AG10803 (cell line): ENCODE measurements at regions not wholly inside any gene's neighbourhood (a gene's known extent, or its start where the extent isn't known, plus 50 kb on each side); places are given as distances from the start of the nearest gene placed in this dataset.

ENCODE experiments used
- DNase-seq: peaks from one replicate; pipeline ENCODE4 v3.0.0; 2010; ENCODE audit warnings: low read depth
- H3K4me3 ChIP-seq: 2 replicates; pipeline ENCODE4 v1.5.1; 2011; ENCODE audit warnings: mild to moderate bottlenecking, low read length, control low read depth
- TF ChIP-seq, protein P1 (sequence below): conservative IDR thresholded peaks from 2 replicates; pipeline ENCODE4 v1.5.1; 2011; ENCODE audit warnings: mild to moderate bottlenecking, low read length, control low read depth, inconsistent platforms

DNA sequence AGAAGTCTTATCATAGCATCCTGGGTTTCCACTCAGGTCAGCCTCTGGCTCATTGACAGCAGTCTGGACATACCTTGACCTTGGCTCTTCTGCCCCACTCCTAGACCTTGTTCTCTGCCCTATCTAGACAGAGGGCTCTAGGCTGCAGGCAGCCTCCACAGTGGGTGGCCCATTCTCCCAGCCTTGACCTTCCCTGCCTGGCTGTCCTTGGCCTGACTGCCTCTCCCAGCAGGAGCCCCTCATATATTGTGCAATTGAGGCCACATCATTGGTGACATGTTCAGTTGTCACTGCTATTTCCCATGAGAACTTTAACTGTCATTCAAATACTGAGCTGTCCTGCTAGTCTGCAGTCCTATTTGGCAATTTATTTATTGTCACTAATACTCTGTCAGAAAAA is 503.4 kb downstream of the PLXNA4 start:
- no peak for DNase-seq
- TF ChIP-seq, protein P1, sequence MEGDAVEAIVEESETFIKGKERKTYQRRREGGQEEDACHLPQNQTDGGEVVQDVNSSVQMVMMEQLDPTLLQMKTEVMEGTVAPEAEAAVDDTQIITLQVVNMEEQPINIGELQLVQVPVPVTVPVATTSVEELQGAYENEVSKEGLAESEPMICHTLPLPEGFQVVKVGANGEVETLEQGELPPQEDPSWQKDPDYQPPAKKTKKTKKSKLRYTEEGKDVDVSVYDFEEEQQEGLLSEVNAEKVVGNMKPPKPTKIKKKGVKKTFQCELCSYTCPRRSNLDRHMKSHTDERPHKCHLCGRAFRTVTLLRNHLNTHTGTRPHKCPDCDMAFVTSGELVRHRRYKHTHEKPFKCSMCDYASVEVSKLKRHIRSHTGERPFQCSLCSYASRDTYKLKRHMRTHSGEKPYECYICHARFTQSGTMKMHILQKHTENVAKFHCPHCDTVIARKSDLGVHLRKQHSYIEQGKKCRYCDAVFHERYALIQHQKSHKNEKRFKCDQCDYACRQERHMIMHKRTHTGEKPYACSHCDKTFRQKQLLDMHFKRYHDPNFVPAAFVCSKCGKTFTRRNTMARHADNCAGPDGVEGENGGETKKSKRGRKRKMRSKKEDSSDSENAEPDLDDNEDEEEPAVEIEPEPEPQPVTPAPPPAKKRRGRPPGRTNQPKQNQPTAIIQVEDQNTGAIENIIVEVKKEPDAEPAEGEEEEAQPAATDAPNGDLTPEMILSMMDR = no peak
- H3K4me3 ChIP-seq = no peak overlapping the region

DNA sequence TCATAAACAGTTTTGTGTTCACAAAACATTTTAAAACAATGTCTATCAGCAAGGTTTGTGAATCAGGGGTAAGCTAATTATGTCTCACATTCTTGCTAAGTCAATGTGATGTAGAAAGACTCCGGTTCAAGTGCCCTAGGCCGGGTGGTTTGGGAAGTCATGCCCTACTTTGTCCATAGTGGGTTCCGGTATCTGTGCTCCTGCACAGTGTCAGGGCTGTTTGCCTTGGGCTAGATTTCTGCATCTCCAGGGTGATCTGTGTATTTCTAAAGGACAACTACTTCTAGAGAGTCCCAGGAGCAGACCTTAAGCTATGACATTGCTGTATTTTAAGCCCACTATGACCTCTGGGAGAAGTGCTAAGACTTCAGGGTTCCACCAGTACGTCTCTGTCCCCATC is 504.1 kb downstream of the PLXNA4 start:
- DNase-seq = no peak
- no peak overlapping the region for H3K4me3 ChIP-seq
- TF ChIP-seq, protein P1 = no peak

GRCh38 chr7:132069306-132069705 is 507.0 kb downstream of the PLXNA4 start:
- H3K4me3 ChIP-seq = no peak overlapping the region
- TF ChIP-seq, protein P1 = no peak
- DNase-seq = no peak

DNA sequence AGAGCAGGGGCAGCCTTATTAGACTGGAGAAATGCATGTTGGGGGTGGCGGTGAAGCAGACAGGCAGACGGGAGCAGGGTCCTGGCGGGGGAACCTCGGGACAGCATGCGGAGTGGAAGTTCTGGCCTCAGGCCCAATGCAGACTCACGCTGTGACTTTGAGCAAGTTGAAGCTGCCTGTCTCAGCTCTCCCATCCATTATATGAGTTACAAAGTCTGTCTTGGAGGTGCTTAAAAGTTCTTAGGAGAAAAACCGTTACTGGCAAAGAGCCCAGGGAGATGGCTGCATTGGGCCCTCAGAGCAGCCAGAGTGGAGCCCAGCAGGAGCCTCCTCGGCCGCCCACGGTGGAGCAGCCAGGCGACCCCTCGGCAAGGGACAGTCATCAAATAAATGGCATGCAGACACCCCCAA is 509.5 kb downstream of the PLXNA4 start:
- DNase-seq = peak; percentile 39
- TF ChIP-seq, protein P1 = no peak
- no peak overlapping the region for H3K4me3 ChIP-seq

DNA sequence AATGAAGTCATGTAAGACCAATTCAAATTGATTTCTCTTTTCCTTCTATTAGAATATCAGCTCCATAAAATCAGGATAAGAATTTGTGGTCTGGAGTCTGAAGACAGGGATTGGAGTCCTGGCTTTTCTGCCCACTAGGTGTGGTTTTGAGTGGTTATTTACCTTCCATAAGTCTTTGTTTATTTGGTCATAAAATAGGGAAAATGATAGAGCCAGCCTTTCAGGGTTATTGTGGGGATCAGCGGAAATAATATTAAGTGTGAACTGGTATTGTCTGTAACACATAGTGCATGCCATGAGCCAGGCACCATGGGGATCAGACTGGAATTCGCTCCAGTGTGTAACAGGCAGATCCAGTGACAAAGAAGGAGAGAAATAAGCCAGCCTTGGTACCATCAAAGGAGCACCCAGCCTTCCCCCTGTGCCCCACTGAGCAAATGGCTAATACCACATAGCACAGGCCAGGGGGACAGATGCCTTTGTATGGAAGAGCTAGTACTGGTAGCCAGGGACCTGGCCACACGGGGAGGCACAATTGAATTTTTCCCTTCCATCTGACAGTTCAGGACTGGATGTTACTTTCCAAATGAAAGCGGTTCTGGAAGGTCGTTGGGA is 509.7 kb upstream of the PODXL start:
- no peak overlapping the region for H3K4me3 ChIP-seq
- no peak for DNase-seq
- TF ChIP-seq, protein P1 = no peak; the same call in 1 of the 2 replicates

GRCh38 chr7:132065193-132065988 is 509.0 kb upstream of the PODXL start:
- H3K4me3 ChIP-seq = no peak overlapping the region
- TF ChIP-seq, protein P1 = no peak
- peak; percentile 97 for DNase-seq

DNA sequence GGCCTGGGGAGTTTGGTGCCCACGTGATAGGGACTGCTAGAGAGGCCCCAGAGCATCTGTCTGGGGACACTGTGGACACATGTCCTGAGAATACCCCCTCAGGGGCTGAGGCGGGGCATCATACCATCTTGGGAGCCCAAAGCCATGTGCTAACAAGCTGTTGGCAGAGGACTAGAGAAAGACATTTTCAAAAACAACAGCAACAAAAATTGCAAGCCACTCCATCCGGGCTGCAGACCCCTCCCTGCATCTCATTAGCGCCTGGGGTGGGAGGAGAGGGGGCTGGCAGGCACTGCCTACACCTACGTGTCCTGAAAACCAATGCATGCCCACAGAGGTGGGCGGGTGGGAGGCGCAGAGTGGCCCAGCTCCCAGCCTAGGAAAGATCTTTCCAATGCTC is 507.4 kb upstream of the PODXL start:
- no peak overlapping the region for H3K4me3 ChIP-seq
- no peak for DNase-seq
- TF ChIP-seq, protein P1 = no peak
